Liver (tissue), 3 donors: ENCODE measurements at regions not wholly inside any gene's neighbourhood (a gene's known extent, or its start where the extent isn't known, plus 50 kb on each side); places are given as distances from the start of the nearest gene placed in this dataset.

Experiments
- ATF3 ChIP-seq: IDR thresholded peaks from 2 replicates; pipeline ENCODE4 v1.6.1; 2016; ENCODE audit warnings: antibody characterized with exemption
- CTCF ChIP-seq: fragments of 150-350 bp; IDR thresholded peaks from 2 replicates; pipeline ENCODE4 v1.5.1; 2017; ENCODE audit warnings: improper control_type of control experiment, low read depth, low read length; ENCODE audit not compliant: missing input control
- FOXA2 ChIP-seq: IDR thresholded peaks from 2 replicates; pipeline ENCODE4 v1.6.1; 2016; ENCODE audit warnings: antibody characterized with exemption
- GABPA ChIP-seq, 2 donors: IDR thresholded peaks in 1 of 2; conservative IDR thresholded peaks in 1 of 2; 2 replicates each; pipeline ENCODE4 v1.6.1; 2016; ENCODE audit warnings: antibody characterized with exemption in 2 of 2, mild to moderate bottlenecking in 1 of 2, moderate library complexity in 1 of 2
- HNF4G ChIP-seq: IDR thresholded peaks from 2 replicates; pipeline ENCODE4 v1.6.1; 2016; ENCODE audit warnings: antibody characterized with exemption
- MAX ChIP-seq: IDR thresholded peaks from 2 replicates; pipeline ENCODE4 v1.6.1; 2016; ENCODE audit warnings: antibody characterized with exemption
- NR2F2 ChIP-seq: IDR thresholded peaks from 2 replicates; pipeline ENCODE4 v1.6.1; 2016; ENCODE audit warnings: antibody characterized with exemption
- RAD21 ChIP-seq, 2 donors: IDR thresholded peaks; 2 replicates each; pipeline ENCODE4 v1.6.1; 2016; ENCODE audit warnings: antibody characterized with exemption in 2 of 2, mild to moderate bottlenecking in 2 of 2
- REST ChIP-seq: IDR thresholded peaks from 2 replicates; pipeline ENCODE4 v1.6.1; 2016; ENCODE audit warnings: antibody characterized with exemption, mild to moderate bottlenecking
- RXRA ChIP-seq, 2 donors: IDR thresholded peaks; 2 replicates each; pipeline ENCODE4 v1.6.1; 2017 to 2018; ENCODE audit warnings: antibody characterized with exemption in 2 of 2, mild to moderate bottlenecking in 1 of 2
- SP1 ChIP-seq: IDR thresholded peaks from 2 replicates; pipeline ENCODE4 v1.6.1; 2018; ENCODE audit warnings: antibody characterized with exemption, mild to moderate bottlenecking
- TAF1 ChIP-seq: conservative IDR thresholded peaks from 2 replicates; pipeline ENCODE4 v1.6.1; 2016; ENCODE audit warnings: antibody characterized with exemption, mild to moderate bottlenecking
- YY1 ChIP-seq: IDR thresholded peaks from 2 replicates; pipeline ENCODE4 v1.6.1; 2016; ENCODE audit warnings: antibody characterized with exemption, mild to moderate bottlenecking
- donor health status: healthy.
- donor health status: healthy.

GRCh38 chr4:122227202-122227601, 75.1 kb downstream of the BLTP1 start:
- TF ChIP-seq MAX (no peak), CTCF (no peak), NR2F2 (no peak), YY1 (no peak), REST (no peak), GABPA (IDR thresholded peaks at IDR 0.05 in 1 of 2, conservative IDR thresholded peaks at IDR 0.05 in 1 of 2) (no peak), RAD21 (IDR thresholded peaks at IDR 0.05) (no peak), SP1 (no peak), ATF3 (no peak), HNF4G (no peak), FOXA2 (no peak), RXRA (IDR thresholded peaks at IDR 0.05) (no peak), TAF1 (no peak)
